Middle frontal gyrus (tissue), 1 donor: ENCODE measurements at regions not wholly inside any gene's neighbourhood (a gene's known extent, or its start where the extent isn't known, plus 50 kb on each side); places are given as distances from the start of the nearest gene placed in this dataset.
"Not testable (repeated sequence)": the region's sequence is repeated elsewhere in the genome, so short reads cannot be mapped to it uniquely, and the experiment has no call there.

Experiments
- DNase-seq: peaks from one replicate; pipeline ENCODE4 v3.0.0-alpha.2; 2015; ENCODE audit warnings: low spot score; ENCODE audit errors: extremely low spot score

GRCh38 chr13:72657379-72657778 lies 70.0 kb downstream of the MZT1 start:
- no peak for DNase-seq

- no peak for DNase-seq
Measured at GRCh38 chr13:72656357-72656756, 71.1 kb downstream of the MZT1 start.

GRCh38 chr13:72653506-72653905 lies 73.9 kb downstream of the MZT1 start:
- no peak for DNase-seq

GRCh38 chr13:72652681-72653080 lies 74.7 kb downstream of the MZT1 start:
- DNase-seq, result no peak

- DNase-seq, result no peak
Measured at GRCh38 chr13:72651144-72651543, 76.3 kb downstream of the MZT1 start.

- DNase-seq, result no peak
Measured at GRCh38 chr13:72650051-72650700, 77.3 kb downstream of the MZT1 start.

GRCh38 chr13:72648513-72649065 lies 78.8 kb downstream of the MZT1 start:
- no peak for DNase-seq

- DNase-seq, result no peak
Measured at GRCh38 chr13:72647422-72647821, 80.0 kb downstream of the MZT1 start.

- no peak for DNase-seq
Measured at GRCh38 chr13:72645521-72645920, 81.9 kb downstream of the MZT1 start.

- DNase-seq, result no peak
Measured at GRCh38 chr13:72643311-72643989, 84.0 kb downstream of the MZT1 start.

GRCh38 chr13:72639377-72639776 lies 88.1 kb downstream of the MZT1 start:
- no peak for DNase-seq

GRCh38 chr13:72638059-72638815 lies 89.2 kb downstream of the MZT1 start:
- no peak for DNase-seq

GRCh38 chr13:72637561-72637960 lies 89.9 kb downstream of the MZT1 start:
- DNase-seq, result no peak

- DNase-seq, result no peak
Measured at GRCh38 chr13:72634859-72635258, 92.6 kb downstream of the MZT1 start.

- no peak for DNase-seq
Measured at GRCh38 chr13:72622546-72622945, 104.9 kb downstream of the MZT1 start.

- DNase-seq, result no peak
Measured at GRCh38 chr13:72620874-72621273, 106.6 kb downstream of the MZT1 start.

- no peak for DNase-seq
Measured at GRCh38 chr13:72617951-72618350, 109.5 kb downstream of the MZT1 start.

- DNase-seq, result no peak
Measured at GRCh38 chr13:72617186-72617585, 110.2 kb downstream of the MZT1 start.

GRCh38 chr13:72610251-72610891 lies 117.1 kb downstream of the MZT1 start:
- not testable (repeated sequence) for DNase-seq

GRCh38 chr13:72599178-72599743 lies 128.2 kb downstream of the MZT1 start:
- DNase-seq, result no peak

- DNase-seq, result no peak
Measured at GRCh38 chr13:72590091-72590740, 137.2 kb downstream of the MZT1 start.
